Keratinocyte (primary cell): ENCODE measurements at regions not wholly inside any gene's neighbourhood (a gene's known extent, or its start where the extent isn't known, plus 50 kb on each side); places are given as distances from the start of the nearest gene placed in this dataset.

Experiments used
- CTCF ChIP-seq, 3 experiments: IDR thresholded peaks in 1 of 3; conservative IDR thresholded peaks in 1 of 3; optimal IDR thresholded peaks in 1 of 3; 2 replicates in 2 of 3; 3 replicates in 1 of 3; pipeline versions ENCODE3 to v1.5.1; 2011; ENCODE audit warnings: low read length in 3 of 3, mild to moderate bottlenecking in 3 of 3, moderate library complexity in 2 of 3, control low read depth in 1 of 3, inconsistent platforms in 1 of 3; ENCODE audit not compliant: insufficient read depth in 2 of 3; ENCODE audit errors: extremely low read depth in 1 of 3
- EZH2 ChIP-seq: IDR thresholded peaks from one replicate; pipeline ENCODE4 v1.6.1; 2012; ENCODE audit warnings: inconsistent platforms, mild to moderate bottlenecking, low read length, moderate library complexity

GRCh38 chr22:49451070-49451840, 376.4 kb downstream of the BRD1 start:
- TF ChIP-seq CTCF (optimal IDR thresholded peaks at IDR 0.05 in 1 of 3, IDR thresholded peaks at IDR 0.05 in 1 of 3, conservative IDR thresholded peaks at IDR 0.05 in 1 of 3; ENCODE audit: extremely low read depth in 1 of 3, insufficient read depth in 2 of 3, low read length in 3 of 3) (no peak), EZH2 (no peak)
